K562 (cell line): ENCODE measurements at regions not wholly inside any gene's neighbourhood (a gene's known extent, or its start where the extent isn't known, plus 50 kb on each side); places are given as distances from the start of the nearest gene placed in this dataset.

ENCODE experiments used
- CBX2 ChIP-seq: fragments of 200-600 bp; sonication (generic); IDR thresholded peaks from one replicate; pipeline ENCODE4 v1.6.1; 2012; ENCODE audit warnings: mild to moderate bottlenecking, low read length, inconsistent platforms; ENCODE audit not compliant: insufficient read depth, poor library complexity, severe bottlenecking
- DPF2 ChIP-seq: fragments of 450-650 bp; IDR thresholded peaks from 2 replicates; pipeline ENCODE4 v1.6.1; 2016
- PTTG1 ChIP-seq: fragments of 450-650 bp; IDR thresholded peaks from 2 replicates; pipeline ENCODE4 v1.6.1; 2016; ENCODE audit warnings: low read depth, mild to moderate bottlenecking, missing genetic modification characterization, missing compliant biosample characterization
- SRSF9 ChIP-seq: fragments of 200-400 bp; formaldehyde crosslinking; IDR thresholded peaks from 2 replicates; pipeline ENCODE4 v1.6.1; 2017; ENCODE audit warnings: low read depth, low read length, borderline replicate concordance
- TARDBP ChIP-seq: fragments of 450-650 bp; IDR thresholded peaks from 2 replicates; pipeline ENCODE4 v1.6.1; 2016
- THRAP3 ChIP-seq: fragments of 450-650 bp; IDR thresholded peaks from 2 replicates; pipeline ENCODE4 v1.6.1; 2016; ENCODE audit warnings: mild to moderate bottlenecking, inconsistent platforms, borderline replicate concordance
- TF ChIP-seq, protein P1 (sequence below): fragments of 250-450 bp; sonication (Bioruptor Pico); IDR thresholded peaks from 2 replicates; pipeline ENCODE4 v1.4.0; 2020; ENCODE audit warnings: mild to moderate bottlenecking
- TF ChIP-seq, protein P2 (sequence below), 3 experiments: IDR thresholded peaks in 2 of 3; conservative IDR thresholded peaks in 1 of 3; 2 replicates each; pipeline ENCODE4 v1.5.1; 2011 to 2012; ENCODE audit warnings: low read length in 3 of 3, mild to moderate bottlenecking in 3 of 3, control low read depth in 2 of 3, improper control_type of control experiment in 1 of 3, inconsistent platforms in 1 of 3, low read depth in 1 of 3, mixed read lengths in 1 of 3, moderate library complexity in 1 of 3; ENCODE audit not compliant: insufficient read depth in 2 of 3

DNA sequence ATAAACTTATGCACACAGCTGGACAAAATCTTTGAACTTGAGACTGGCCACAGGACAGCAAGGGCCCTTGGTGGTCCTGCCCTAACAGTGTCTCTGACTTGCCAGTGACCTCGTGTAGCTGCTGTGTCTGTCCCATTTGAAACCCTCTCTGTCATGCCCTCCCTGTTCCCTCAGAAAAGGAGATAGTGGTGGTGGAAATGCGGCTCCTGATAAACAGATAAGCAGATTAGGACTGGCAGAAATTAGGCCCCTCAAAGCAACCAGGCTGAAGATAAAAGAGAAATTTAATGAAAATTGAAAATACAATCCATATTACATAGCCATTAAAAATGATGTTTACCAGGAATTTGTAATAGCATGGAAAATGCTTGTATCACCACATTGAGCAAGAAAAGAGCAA lies 136.6 kb upstream of the ATP6AP2 start:
- TF ChIP-seq, protein P1, sequence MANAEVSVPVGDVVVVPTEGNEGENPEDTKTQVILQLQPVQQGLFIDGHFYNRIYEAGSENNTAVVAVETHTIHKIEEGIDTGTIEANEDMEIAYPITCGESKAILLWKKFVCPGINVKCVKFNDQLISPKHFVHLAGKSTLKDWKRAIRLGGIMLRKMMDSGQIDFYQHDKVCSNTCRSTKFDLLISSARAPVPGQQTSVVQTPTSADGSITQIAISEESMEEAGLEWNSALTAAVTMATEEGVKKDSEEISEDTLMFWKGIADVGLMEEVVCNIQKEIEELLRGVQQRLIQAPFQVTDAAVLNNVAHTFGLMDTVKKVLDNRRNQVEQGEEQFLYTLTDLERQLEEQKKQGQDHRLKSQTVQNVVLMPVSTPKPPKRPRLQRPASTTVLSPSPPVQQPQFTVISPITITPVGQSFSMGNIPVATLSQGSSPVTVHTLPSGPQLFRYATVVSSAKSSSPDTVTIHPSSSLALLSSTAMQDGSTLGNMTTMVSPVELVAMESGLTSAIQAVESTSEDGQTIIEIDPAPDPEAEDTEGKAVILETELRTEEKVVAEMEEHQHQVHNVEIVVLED (CRISPR knock-in tag): no peak
- TF ChIP-seq, protein P2, sequence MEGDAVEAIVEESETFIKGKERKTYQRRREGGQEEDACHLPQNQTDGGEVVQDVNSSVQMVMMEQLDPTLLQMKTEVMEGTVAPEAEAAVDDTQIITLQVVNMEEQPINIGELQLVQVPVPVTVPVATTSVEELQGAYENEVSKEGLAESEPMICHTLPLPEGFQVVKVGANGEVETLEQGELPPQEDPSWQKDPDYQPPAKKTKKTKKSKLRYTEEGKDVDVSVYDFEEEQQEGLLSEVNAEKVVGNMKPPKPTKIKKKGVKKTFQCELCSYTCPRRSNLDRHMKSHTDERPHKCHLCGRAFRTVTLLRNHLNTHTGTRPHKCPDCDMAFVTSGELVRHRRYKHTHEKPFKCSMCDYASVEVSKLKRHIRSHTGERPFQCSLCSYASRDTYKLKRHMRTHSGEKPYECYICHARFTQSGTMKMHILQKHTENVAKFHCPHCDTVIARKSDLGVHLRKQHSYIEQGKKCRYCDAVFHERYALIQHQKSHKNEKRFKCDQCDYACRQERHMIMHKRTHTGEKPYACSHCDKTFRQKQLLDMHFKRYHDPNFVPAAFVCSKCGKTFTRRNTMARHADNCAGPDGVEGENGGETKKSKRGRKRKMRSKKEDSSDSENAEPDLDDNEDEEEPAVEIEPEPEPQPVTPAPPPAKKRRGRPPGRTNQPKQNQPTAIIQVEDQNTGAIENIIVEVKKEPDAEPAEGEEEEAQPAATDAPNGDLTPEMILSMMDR (IDR thresholded peaks at IDR 0.05 in 2 of 3, conservative IDR thresholded peaks at IDR 0.05 in 1 of 3; ENCODE audit: insufficient read depth in 2 of 3, low read depth in 1 of 3, low read length in 3 of 3): no peak
- no peak for TF ChIP-seq THRAP3
- TF ChIP-seq DPF2: no peak
- no peak for TF ChIP-seq TARDBP
- no peak for TF ChIP-seq PTTG1
- no peak for TF ChIP-seq SRSF9
- TF ChIP-seq CBX2: no peak
